A549 (cell line): ENCODE measurements at regions not wholly inside any gene's neighbourhood (a gene's known extent, or its start where the extent isn't known, plus 50 kb on each side); places are given as distances from the start of the nearest gene placed in this dataset.

Source experiments
- RAD21 ChIP-seq, 2 experiments: fragments of >200 bp in 1 of 2; sonication (Bioruptor Twin) in 1 of 2; formaldehyde crosslinking in 1 of 2; IDR thresholded peaks in 1 of 2; conservative IDR thresholded peaks in 1 of 2; 2 replicates in 1 of 2; 3 replicates in 1 of 2; pipeline ENCODE4 v1.6.1; 2012 to 2018; ENCODE audit warnings: inconsistent platforms in 1 of 2
- ZC3H11A ChIP-seq: fragments of 450-650 bp; IDR thresholded peaks from 2 replicates; pipeline ENCODE4 v1.6.1; 2014; ENCODE audit warnings: antibody characterized with exemption, mild to moderate bottlenecking
- TF ChIP-seq, protein P1 (sequence below): fragments of >200 bp; sonication (Bioruptor Twin); formaldehyde crosslinking; IDR thresholded peaks from 3 replicates; pipeline ENCODE4 v1.5.1; 2016

DNA sequence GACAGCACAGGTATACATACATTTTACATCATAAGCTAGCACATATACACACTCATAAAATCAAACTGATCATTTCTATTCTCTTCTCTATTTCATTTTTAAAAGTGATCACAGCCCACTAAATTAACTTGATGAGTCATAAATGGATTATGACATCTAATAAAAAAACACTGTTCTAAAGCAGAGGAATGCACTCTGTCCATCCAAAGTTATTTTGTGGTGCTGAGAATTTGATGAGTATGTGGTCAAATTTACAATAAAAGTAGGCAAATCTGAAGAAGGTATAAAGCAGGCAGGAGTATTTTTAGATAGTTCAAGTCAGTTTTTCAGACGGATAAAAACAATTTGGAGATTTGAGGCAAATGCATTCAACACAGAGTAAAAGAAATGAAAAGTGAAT is 104.4 kb downstream of the NOL4 start:
- TF ChIP-seq, protein P1, sequence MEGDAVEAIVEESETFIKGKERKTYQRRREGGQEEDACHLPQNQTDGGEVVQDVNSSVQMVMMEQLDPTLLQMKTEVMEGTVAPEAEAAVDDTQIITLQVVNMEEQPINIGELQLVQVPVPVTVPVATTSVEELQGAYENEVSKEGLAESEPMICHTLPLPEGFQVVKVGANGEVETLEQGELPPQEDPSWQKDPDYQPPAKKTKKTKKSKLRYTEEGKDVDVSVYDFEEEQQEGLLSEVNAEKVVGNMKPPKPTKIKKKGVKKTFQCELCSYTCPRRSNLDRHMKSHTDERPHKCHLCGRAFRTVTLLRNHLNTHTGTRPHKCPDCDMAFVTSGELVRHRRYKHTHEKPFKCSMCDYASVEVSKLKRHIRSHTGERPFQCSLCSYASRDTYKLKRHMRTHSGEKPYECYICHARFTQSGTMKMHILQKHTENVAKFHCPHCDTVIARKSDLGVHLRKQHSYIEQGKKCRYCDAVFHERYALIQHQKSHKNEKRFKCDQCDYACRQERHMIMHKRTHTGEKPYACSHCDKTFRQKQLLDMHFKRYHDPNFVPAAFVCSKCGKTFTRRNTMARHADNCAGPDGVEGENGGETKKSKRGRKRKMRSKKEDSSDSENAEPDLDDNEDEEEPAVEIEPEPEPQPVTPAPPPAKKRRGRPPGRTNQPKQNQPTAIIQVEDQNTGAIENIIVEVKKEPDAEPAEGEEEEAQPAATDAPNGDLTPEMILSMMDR, result no peak
- TF ChIP-seq ZC3H11A (no peak), RAD21 (conservative IDR thresholded peaks at IDR 0.05 in 1 of 2, IDR thresholded peaks at IDR 0.05 in 1 of 2) (no peak)
